ENCODE measurements at regions not wholly inside any gene's neighbourhood (a gene's known extent, or its start where the extent isn't known, plus 50 kb on each side); places are given as distances from the start of the nearest gene placed in this dataset.
A peak's percentile ranks its signal among the peaks of the same experiment; 100 is the strongest.
"Not testable (repeated sequence)": the region's sequence is repeated elsewhere in the genome, so short reads cannot be mapped to it uniquely, and the experiment has no call there.

- Histone ChIP-seq H3K27ac (ENCODE audit: extremely low read depth, low read depth, low read length) (no peak overlapping the region), H3K36me3 (ENCODE audit: control insufficient read depth in 2 of 2, insufficient read depth in 1 of 2, low read length in 2 of 2) (no peaks in the 10 kb centered on the region), H3K9me3 (ENCODE audit: control insufficient read depth, insufficient read depth, low read depth, low read length) (no peaks in the 10 kb centered on the region), H3K4me3 (ENCODE audit: low read depth, low read length) (no peak overlapping the region), H3K4me1 (ENCODE audit: control insufficient read depth, insufficient read depth, low read length) (no peaks in the 10 kb centered on the region)
- TF ChIP-seq ZNF623 (tag by site-specific recombination; IDR thresholded peaks at IDR 0.05) = peak; percentile 36
- TF ChIP-seq ZNF514 (tag by site-specific recombination; IDR thresholded peaks at IDR 0.05) = no peak
- ChIA-PET CTCF (no interaction called here), POLR2A (no interaction called here)
Measured at GRCh38 chr22:23395530-23396361, 184.3 kb downstream of the IGLL1 start.

GRCh38 chr22:23394525-23395326 lies 185.4 kb downstream of the IGLL1 start:
- Histone ChIP-seq H3K4me3 (ENCODE audit: low read depth, low read length) (no peak overlapping the region), H3K4me1 (ENCODE audit: control insufficient read depth, insufficient read depth, low read length) (no peaks in the 10 kb centered on the region), H3K36me3 (ENCODE audit: control insufficient read depth in 2 of 2, insufficient read depth in 1 of 2, low read length in 2 of 2) (no peaks in the 10 kb centered on the region), H3K9me3 (ENCODE audit: control insufficient read depth, insufficient read depth, low read depth, low read length) (no peaks in the 10 kb centered on the region), H3K27ac (ENCODE audit: extremely low read depth, low read depth, low read length) (no peak overlapping the region)
- ChIA-PET POLR2A (no interaction called here), CTCF (interaction anchor here (0.6 to 1.2 kb wide), 2 partner anchors 9 to 499 kb away, joined by 3 to 4 read pairs; no protein-coding TSS in a partner anchor)
- TF ChIP-seq WT1 (tag by site-specific recombination; IDR thresholded peaks at IDR 0.05) = no peak
- TF ChIP-seq ZSCAN23 (tag by site-specific recombination; IDR thresholded peaks at IDR 0.05) = no peak
- TF ChIP-seq ZIC2 (tag by site-specific recombination; IDR thresholded peaks at IDR 0.05) = peak; percentile 23; the same call in 1 of the 2 replicates

- H3K4me1 ChIP-seq (ENCODE audit: control insufficient read depth, insufficient read depth, low read length) = no peaks in the 10 kb centered on the region
Measured at GRCh38 chr22:23393721-23394320, 186.3 kb downstream of the IGLL1 start.

GRCh38 chr22:23393199-23393598 lies 186.9 kb downstream of the IGLL1 start:
- H3K4me1 ChIP-seq (ENCODE audit: control insufficient read depth, insufficient read depth, low read length); H3K27ac ChIP-seq (ENCODE audit: extremely low read depth, low read depth, low read length); H3K4me3 ChIP-seq (ENCODE audit: low read depth, low read length); POLR2A ChIA-PET; H3K36me3 ChIP-seq (ENCODE audit: control insufficient read depth in 2 of 2, insufficient read depth in 1 of 2, low read length in 2 of 2); H3K9me3 ChIP-seq (ENCODE audit: control insufficient read depth, insufficient read depth, low read depth, low read length): not testable (repeated sequence)
- CTCF ChIA-PET = interaction anchor here (0.7 kb wide), 1 partner anchor 60 kb away, joined by 3 read pairs; no protein-coding TSS in a partner anchor

More at GRCh38 chr22:23393721-23394320, 186.3 kb downstream of the IGLL1 start:
- H3K4me3 ChIP-seq (ENCODE audit: low read depth, low read length) = no peak overlapping the region
- H3K36me3 ChIP-seq (ENCODE audit: control insufficient read depth in 2 of 2, insufficient read depth in 1 of 2, low read length in 2 of 2) = no peaks in the 10 kb centered on the region
- no peaks in the 10 kb centered on the region for H3K9me3 ChIP-seq (ENCODE audit: control insufficient read depth, insufficient read depth, low read depth, low read length)
- TF ChIP-seq ZNF404 (tag by site-specific recombination; IDR thresholded peaks at IDR 0.05) = no peak
- TF ChIP-seq PRDM6 (tag by site-specific recombination; IDR thresholded peaks at IDR 0.05) = no peak
- TF ChIP-seq ZXDB (tag by site-specific recombination; IDR thresholded peaks at IDR 0.05) = no peak
- TF ChIP-seq ZNF223 (tag by site-specific recombination; IDR thresholded peaks at IDR 0.05) = no peak
- no peak for TF ChIP-seq ZNF133 (tag by site-specific recombination; IDR thresholded peaks at IDR 0.05)
- no peak for TF ChIP-seq ZNF776 (tag by site-specific recombination; IDR thresholded peaks at IDR 0.05; ENCODE audit: borderline replicate concordance)
- no peak for TF ChIP-seq ZNF335 (tag by site-specific recombination; conservative IDR thresholded peaks at IDR 0.05)
- CTCF ChIA-PET = interaction anchor here (0.6 to 1.2 kb wide), 2 partner anchors 8 to 500 kb away, joined by 3 to 4 read pairs; no protein-coding TSS in a partner anchor
- no peak overlapping the region for H3K27ac ChIP-seq (ENCODE audit: extremely low read depth, low read depth, low read length)
- POLR2A ChIA-PET = no interaction called here

Data from HEK293 (cell line).